Activated CD4-positive, alpha-beta memory T cell treated with anti-CD3 and anti-CD28 coated beads, Interleukin-2, amount 10 ng/mL, durations not matched to agents 7 days and 5 days (primary cell): ENCODE measurements at regions not wholly inside any gene's neighbourhood (a gene's known extent, or its start where the extent isn't known, plus 50 kb on each side); places are given as distances from the start of the nearest gene placed in this dataset.

Experiments used
- CTCF ChIA-PET: fragments of 350-600 bp; sonication (Branson Sonifier 250); formaldehyde crosslinking; loops from one replicate; lab custom pipeline; 2021; ENCODE audit warnings: antibody characterized with exemption, inconsistent platforms; lab: Charles Lee
- POLR2A ChIA-PET: fragments of 350-600 bp; sonication (Branson Sonifier 250); formaldehyde crosslinking; loops from one replicate; lab custom pipeline; 2021; ENCODE audit warnings: antibody characterized with exemption; lab: Charles Lee
- DNase-seq: peaks from one replicate; pipeline ENCODE4 v3.0.0-alpha.2; 2020
- H3K27ac Mint-ChIP-seq: one replicate; pipeline ENCODE4 v1.8.0; 2021; ENCODE audit warnings: mild to moderate bottlenecking, mixed read lengths
- H3K27me3 Mint-ChIP-seq: one replicate; pipeline ENCODE4 v1.8.0; 2021; ENCODE audit warnings: mixed read lengths
- H3K36me3 Mint-ChIP-seq: one replicate; pipeline ENCODE4 v1.8.0; 2021; ENCODE audit warnings: low read depth, mixed read lengths
- H3K4me1 Mint-ChIP-seq: one replicate; pipeline ENCODE4 v1.8.0; 2021; ENCODE audit warnings: mixed read lengths
- H3K4me3 Mint-ChIP-seq: one replicate; pipeline ENCODE4 v1.8.0; 2021; ENCODE audit warnings: mild to moderate bottlenecking, mixed read lengths
- H3K9me3 Mint-ChIP-seq: one replicate; pipeline ENCODE4 v1.8.0; 2021; ENCODE audit warnings: mixed read lengths

DNA sequence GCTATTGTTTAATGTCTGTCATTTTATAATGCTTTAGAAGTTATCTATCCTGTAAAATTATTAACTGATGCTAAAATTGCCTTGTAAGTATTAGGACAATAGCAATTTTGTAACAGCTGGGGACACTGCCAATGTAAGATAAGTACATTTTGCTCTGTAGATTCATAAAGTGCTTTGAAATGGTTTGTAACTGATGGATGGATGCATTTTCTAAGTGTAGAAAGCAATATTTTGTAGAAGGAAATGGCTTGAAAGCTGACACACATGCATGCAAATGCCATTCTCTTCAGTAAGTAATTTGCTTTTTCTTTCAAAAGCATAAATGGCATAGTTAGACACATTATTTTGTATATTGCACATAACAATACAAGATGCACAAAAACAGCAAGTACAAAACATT is 129.8 kb downstream of the FOXG1 start:
- ChIA-PET POLR2A (no interaction called here), CTCF (no interaction called here)
- Mint-ChIP-seq H3K4me3 (no peak overlapping the region), H3K36me3 (no peaks in the 10 kb centered on the region), H3K27ac (no peak overlapping the region), H3K27me3 (no peaks in the 10 kb centered on the region), H3K4me1 (no peaks in the 10 kb centered on the region), H3K9me3 (no peaks in the 10 kb centered on the region)
- DNase-seq, result no peak

- no peak for DNase-seq
- Mint-ChIP-seq H3K4me1 (no peaks in the 10 kb centered on the region), H3K27me3 (no peaks in the 10 kb centered on the region), H3K36me3 (no peaks in the 10 kb centered on the region), H3K27ac (no peak overlapping the region), H3K9me3 (peaks cover 2% of the 10 kb centered on the region), H3K4me3 (no peak overlapping the region)
- ChIA-PET POLR2A (no interaction called here), CTCF (no interaction called here)
Measured at GRCh38 chr14:28901631-28902030, 135.0 kb downstream of the FOXG1 start.

DNA sequence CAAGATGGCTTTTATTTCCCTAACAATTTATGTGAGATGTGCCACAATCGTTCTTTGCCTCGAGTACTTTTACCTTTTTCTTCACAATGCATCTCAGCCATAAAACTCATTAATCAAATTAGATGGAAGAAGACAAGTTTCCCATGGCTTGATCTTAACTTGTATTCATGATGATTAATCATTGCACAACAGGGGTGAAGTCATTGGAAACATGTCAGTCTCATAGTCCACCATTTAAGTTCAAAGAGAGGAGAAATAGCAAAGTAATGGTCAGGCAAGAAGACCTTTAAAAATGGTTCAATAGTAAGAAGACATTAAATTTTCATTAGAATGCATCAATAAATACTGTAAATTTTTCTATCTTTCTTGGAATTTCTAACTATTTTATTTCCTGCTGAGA is 136.3 kb downstream of the FOXG1 start:
- Mint-ChIP-seq H3K27ac (no peak overlapping the region), H3K4me1 (no peaks in the 10 kb centered on the region), H3K4me3 (no peak overlapping the region), H3K36me3 (no peaks in the 10 kb centered on the region), H3K27me3 (no peaks in the 10 kb centered on the region), H3K9me3 (peaks cover 11% of the 10 kb centered on the region)
- CTCF ChIA-PET, result no interaction called here
- DNase-seq, result no peak
- POLR2A ChIA-PET, result no interaction called here

DNA sequence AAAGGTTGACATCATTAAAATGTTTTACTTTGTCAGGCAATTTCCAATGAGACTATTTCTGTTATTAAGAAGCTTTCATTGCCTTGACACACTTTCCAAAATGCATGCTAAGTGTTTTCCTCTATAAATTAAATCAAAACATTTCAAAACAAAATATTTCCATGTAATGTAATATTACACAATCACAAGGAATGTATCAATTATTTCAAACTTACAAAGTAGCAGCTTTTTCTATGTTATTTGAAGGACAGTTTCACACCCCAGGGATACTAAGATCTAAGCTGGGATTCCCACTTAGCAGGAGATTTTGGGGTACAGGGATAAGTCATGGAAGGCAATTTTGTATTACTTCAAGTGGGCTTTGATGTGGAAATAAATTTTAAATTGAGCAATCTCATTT is 144.9 kb downstream of the FOXG1 start:
- no peak overlapping the region for H3K27ac Mint-ChIP-seq
- H3K9me3 Mint-ChIP-seq, result peaks cover 19% of the 10 kb centered on the region
- H3K27me3 Mint-ChIP-seq, result no peaks in the 10 kb centered on the region
- H3K4me3 Mint-ChIP-seq, result no peak overlapping the region
- POLR2A ChIA-PET, result no interaction called here
- H3K36me3 Mint-ChIP-seq, result no peaks in the 10 kb centered on the region
- DNase-seq, result no peak
- CTCF ChIA-PET, result no interaction called here
- no peaks in the 10 kb centered on the region for H3K4me1 Mint-ChIP-seq

GRCh38 chr14:28913056-28913455 is 146.5 kb downstream of the FOXG1 start:
- DNase-seq, result no peak
- no peak overlapping the region for H3K4me3 Mint-ChIP-seq
- CTCF ChIA-PET, result no interaction called here
- no peaks in the 10 kb centered on the region for H3K27me3 Mint-ChIP-seq
- no peak overlapping the region for H3K27ac Mint-ChIP-seq
- peaks cover 7% of the 10 kb centered on the region for H3K9me3 Mint-ChIP-seq
- no peaks in the 10 kb centered on the region for H3K4me1 Mint-ChIP-seq
- POLR2A ChIA-PET, result no interaction called here
- no peaks in the 10 kb centered on the region for H3K36me3 Mint-ChIP-seq

DNA sequence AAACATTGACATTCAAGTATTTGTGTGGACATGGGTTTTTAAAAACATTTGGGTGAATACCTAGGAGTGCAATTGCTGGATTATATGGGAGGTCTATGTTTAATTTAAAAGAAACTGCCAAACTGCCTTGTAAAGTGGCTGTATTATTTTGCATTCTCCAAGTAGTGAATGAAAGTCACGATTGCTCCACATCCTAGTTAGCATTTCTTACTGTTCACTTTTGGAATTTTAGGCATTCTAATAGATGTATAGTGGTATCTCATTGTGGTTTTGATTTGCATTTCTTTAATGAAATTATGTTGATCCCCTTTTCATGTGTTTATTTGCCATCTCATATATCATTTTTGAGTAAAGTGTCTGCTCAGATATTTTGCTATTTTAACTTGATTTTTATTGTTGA is 159.5 kb downstream of the FOXG1 start:
- H3K36me3 Mint-ChIP-seq, result no peaks in the 10 kb centered on the region
- no peak for DNase-seq
- ChIA-PET CTCF (no interaction called here), POLR2A (no interaction called here)
- H3K4me3 Mint-ChIP-seq, result no peak overlapping the region
- no peak overlapping the region for H3K27ac Mint-ChIP-seq
- peaks cover 5% of the 10 kb centered on the region for H3K9me3 Mint-ChIP-seq
- H3K27me3 Mint-ChIP-seq, result no peaks in the 10 kb centered on the region
- no peaks in the 10 kb centered on the region for H3K4me1 Mint-ChIP-seq

DNA sequence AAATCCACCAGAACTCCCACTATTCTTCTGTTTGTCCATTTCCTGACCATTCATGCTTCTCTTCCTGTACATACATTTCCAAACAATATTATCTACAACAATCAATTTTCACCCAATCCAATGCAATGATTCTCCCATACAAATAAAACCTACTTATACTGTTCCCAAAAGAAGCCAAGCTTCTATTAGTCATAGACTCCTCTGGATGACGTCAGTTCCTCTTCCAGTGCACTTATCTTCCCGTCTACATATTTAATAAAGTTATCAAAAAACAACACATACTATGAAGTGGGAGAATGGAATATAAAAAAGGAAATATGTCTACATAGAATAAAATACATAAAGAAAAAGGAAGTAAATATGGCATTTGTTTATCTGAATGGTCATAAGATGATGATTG is 165.4 kb downstream of the FOXG1 start:
- H3K27me3 Mint-ChIP-seq, result no peaks in the 10 kb centered on the region
- no peak overlapping the region for H3K4me3 Mint-ChIP-seq
- no peaks in the 10 kb centered on the region for H3K36me3 Mint-ChIP-seq
- DNase-seq, result no peak
- CTCF ChIA-PET, result no interaction called here
- no peaks in the 10 kb centered on the region for H3K4me1 Mint-ChIP-seq
- H3K27ac Mint-ChIP-seq, result no peak overlapping the region
- POLR2A ChIA-PET, result no interaction called here
- H3K9me3 Mint-ChIP-seq, result peaks cover 15% of the 10 kb centered on the region

DNA sequence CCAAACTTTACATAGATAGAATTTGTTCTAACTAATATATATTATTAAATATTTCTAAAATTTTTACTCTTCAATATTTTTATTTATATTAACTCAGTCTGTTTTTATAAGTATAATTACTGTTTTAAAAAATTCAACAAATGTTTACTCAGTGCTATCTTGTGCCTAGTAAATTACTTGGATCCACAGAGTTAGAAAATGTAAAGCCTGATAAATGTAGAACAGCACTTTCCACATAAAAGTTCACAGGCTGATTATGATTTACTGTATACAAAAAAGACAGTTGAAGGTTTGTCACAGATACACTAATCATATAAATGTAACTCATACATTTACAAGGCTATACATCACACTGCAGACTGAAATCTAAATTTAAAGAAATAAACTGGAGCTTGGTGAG is 170.0 kb downstream of the FOXG1 start:
- Mint-ChIP-seq H3K36me3 (no peaks in the 10 kb centered on the region), H3K4me3 (no peak overlapping the region), H3K27me3 (no peaks in the 10 kb centered on the region), H3K27ac (no peak overlapping the region), H3K9me3 (peaks cover 14% of the 10 kb centered on the region), H3K4me1 (no peaks in the 10 kb centered on the region)
- CTCF ChIA-PET, result no interaction called here
- no peak for DNase-seq
- POLR2A ChIA-PET, result no interaction called here

DNA sequence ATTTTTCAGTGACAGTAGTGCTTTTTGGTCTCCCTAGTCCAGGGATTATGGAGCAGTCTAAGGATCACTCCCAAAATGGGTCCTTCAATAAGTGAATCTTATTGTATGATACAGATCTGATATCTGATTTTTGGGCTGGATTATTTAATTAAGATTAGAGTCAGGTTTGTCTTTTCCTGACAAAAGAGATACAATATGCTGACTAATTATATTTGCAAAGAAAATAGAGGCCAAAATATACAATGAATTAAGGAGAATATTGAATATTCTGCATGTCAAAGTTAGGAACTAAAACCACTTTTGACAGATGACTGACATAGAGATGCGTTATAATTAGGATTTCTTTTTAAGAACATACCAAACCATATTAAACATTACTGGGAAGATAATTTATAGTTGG is 175.2 kb downstream of the FOXG1 start:
- Mint-ChIP-seq H3K4me3 (no peak overlapping the region), H3K27ac (no peak overlapping the region), H3K36me3 (no peaks in the 10 kb centered on the region), H3K9me3 (peaks cover 6% of the 10 kb centered on the region), H3K4me1 (no peaks in the 10 kb centered on the region), H3K27me3 (no peaks in the 10 kb centered on the region)
- ChIA-PET POLR2A (no interaction called here), CTCF (no interaction called here)
- no peak for DNase-seq

DNA sequence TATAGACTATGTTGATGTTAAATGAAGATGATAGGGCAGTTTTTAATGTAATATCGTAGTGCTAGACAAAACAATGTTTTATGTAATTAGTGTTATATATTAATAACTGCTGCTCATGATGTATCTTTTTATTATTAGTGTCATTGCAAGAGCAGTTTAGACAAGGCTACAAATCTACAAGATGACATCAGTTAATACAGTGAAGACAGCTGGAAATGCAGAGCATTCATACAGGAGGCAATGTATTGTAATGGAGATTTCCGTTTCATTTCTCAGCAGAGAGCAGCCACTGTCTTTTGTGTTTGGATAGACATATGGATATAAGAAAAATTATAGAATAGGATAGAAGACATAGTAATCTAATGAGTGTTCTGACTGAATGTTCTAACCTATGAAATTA is 178.0 kb downstream of the FOXG1 start:
- no peak for DNase-seq
- CTCF ChIA-PET, result no interaction called here
- H3K4me1 Mint-ChIP-seq, result no peaks in the 10 kb centered on the region
- no peaks in the 10 kb centered on the region for H3K36me3 Mint-ChIP-seq
- no peak overlapping the region for H3K27ac Mint-ChIP-seq
- H3K27me3 Mint-ChIP-seq, result no peaks in the 10 kb centered on the region
- no peak overlapping the region for H3K4me3 Mint-ChIP-seq
- H3K9me3 Mint-ChIP-seq, result peaks cover 10% of the 10 kb centered on the region
- POLR2A ChIA-PET, result no interaction called here

DNA sequence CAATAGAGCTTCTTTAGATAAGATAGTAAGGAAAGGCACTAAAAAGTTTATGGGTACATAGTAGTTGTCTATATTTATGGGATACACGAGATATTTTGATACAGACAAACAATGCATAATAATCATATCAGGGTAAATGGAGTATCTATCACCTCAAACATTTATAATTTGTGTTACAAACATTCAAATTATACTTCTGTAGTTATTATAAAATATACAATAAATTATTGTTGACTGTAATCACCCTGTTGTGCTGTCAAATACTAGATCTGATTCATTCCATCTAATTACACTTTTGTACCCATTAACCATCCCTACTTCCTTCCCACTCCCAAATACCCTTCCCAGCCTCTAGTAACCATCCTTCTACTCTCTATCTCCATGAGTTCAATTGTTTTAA is 179.7 kb downstream of the FOXG1 start:
- Mint-ChIP-seq H3K36me3 (no peaks in the 10 kb centered on the region), H3K27me3 (no peaks in the 10 kb centered on the region), H3K9me3 (peaks cover 10% of the 10 kb centered on the region), H3K4me3 (no peak overlapping the region), H3K4me1 (no peaks in the 10 kb centered on the region), H3K27ac (no peak overlapping the region)
- ChIA-PET CTCF (no interaction called here), POLR2A (no interaction called here)
- no peak for DNase-seq

DNA sequence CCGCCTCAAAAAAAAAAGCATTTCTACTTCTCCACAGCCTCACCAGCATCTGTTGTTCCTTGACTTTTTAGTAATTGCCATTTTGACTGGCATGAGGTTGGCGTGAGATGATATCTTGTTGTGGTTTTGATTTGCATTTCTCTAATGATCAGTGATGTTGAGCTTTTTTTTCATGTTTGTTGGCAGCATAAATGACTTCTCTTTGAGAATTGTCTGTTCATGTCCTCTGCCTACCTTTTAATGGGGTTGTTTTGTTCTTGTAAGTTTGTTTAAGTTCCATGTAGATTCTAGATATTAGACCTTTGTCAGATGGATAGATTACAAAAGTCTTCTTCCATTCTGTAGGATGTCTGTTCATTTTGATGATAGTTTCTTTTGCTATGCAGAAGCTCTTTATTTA is 182.9 kb downstream of the FOXG1 start:
- no peaks in the 10 kb centered on the region for H3K27me3 Mint-ChIP-seq
- POLR2A ChIA-PET, result no interaction called here

DNA sequence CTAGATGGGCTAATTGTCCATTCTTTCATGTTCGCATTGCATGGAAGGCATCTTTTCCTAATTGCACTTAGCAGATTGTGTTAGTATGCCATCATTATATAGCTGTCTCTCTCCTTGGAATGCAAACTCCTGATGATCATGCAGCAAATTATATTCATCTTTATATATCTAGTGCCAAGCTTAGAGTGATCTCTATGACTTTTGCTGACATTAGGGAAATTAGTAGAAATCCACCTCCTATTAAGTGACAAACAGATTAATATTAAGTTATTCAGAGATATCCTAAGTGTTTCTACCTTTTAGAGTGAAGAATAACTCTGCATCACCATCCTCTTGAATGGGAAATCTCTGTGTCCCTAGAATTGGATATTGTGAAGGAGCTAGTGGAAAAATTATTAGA is 185.6 kb downstream of the FOXG1 start:
- ChIA-PET POLR2A (no interaction called here), CTCF (no interaction called here)
- Mint-ChIP-seq H3K36me3 (no peaks in the 10 kb centered on the region), H3K4me3 (no peak overlapping the region), H3K4me1 (no peaks in the 10 kb centered on the region), H3K27me3 (no peaks in the 10 kb centered on the region), H3K9me3 (peaks cover 7% of the 10 kb centered on the region), H3K27ac (no peak overlapping the region)
- DNase-seq, result no peak

More for the DNA sequence above, 182.9 kb downstream of the FOXG1 start:
- H3K4me1 Mint-ChIP-seq, result no peaks in the 10 kb centered on the region
- CTCF ChIA-PET, result no interaction called here
- DNase-seq, result no peak
- peaks cover 5% of the 10 kb centered on the region for H3K9me3 Mint-ChIP-seq
- no peaks in the 10 kb centered on the region for H3K36me3 Mint-ChIP-seq
- no peak overlapping the region for H3K27ac Mint-ChIP-seq
- no peak overlapping the region for H3K4me3 Mint-ChIP-seq

GRCh38 chr14:28952666-28953065 is 186.1 kb downstream of the FOXG1 start:
- peaks cover 4% of the 10 kb centered on the region for H3K9me3 Mint-ChIP-seq
- no peak overlapping the region for H3K4me3 Mint-ChIP-seq
- no peaks in the 10 kb centered on the region for H3K4me1 Mint-ChIP-seq
- ChIA-PET CTCF (no interaction called here), POLR2A (no interaction called here)
- DNase-seq, result no peak
- no peaks in the 10 kb centered on the region for H3K36me3 Mint-ChIP-seq
- H3K27me3 Mint-ChIP-seq, result no peaks in the 10 kb centered on the region
- H3K27ac Mint-ChIP-seq, result no peak overlapping the region

DNA sequence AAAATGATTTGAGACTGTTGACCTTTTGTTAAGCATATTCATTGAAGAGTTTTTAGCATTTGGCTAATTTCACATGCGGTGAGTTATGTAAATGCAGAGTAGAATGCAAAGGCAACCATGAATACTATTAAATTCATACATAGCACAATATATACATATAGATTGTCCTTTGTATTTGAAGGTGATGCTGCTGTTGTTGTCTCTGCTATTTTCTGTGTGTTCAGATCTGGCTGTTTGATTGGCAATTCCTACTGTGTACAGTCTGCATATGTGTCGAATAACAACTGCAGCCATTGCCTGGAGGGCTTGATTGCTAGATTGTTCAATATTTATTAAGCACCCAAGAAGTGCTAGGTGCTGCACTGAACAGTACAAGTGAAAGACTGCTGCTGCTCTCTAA is 187.4 kb downstream of the FOXG1 start:
- no peak overlapping the region for H3K4me3 Mint-ChIP-seq
- ChIA-PET POLR2A (no interaction called here), CTCF (no interaction called here)
- H3K36me3 Mint-ChIP-seq, result no peaks in the 10 kb centered on the region
- H3K9me3 Mint-ChIP-seq, result peaks cover 6% of the 10 kb centered on the region
- H3K27me3 Mint-ChIP-seq, result no peaks in the 10 kb centered on the region
- H3K27ac Mint-ChIP-seq, result no peak overlapping the region
- no peaks in the 10 kb centered on the region for H3K4me1 Mint-ChIP-seq
- DNase-seq, result no peak
